OCI-LY7 (cell line): ENCODE measurements at regions not wholly inside any gene's neighbourhood (a gene's known extent, or its start where the extent isn't known, plus 50 kb on each side); places are given as distances from the start of the nearest gene placed in this dataset.

Source experiments
- BruUV-seq: library from RNA; stranded (reverse); fragments of 400-500 nt; replicated peaks from 2 replicates; lab custom pipeline; 2021; lab: Mats Ljungman, UMichigan
- CTCF ChIA-PET: fragments of 300-600 bp; sonication (Branson Sonifier 250); formaldehyde crosslinking; loops from one replicate; lab custom pipeline; 2022; ENCODE audit warnings: antibody characterized with exemption; ENCODE audit not compliant: unreplicated experiment; lab: Charles Lee
- POLR2A ChIA-PET: fragments of 300-600 bp; sonication (Branson Sonifier 250); formaldehyde crosslinking; loops from one replicate; lab custom pipeline; 2022; ENCODE audit warnings: antibody characterized with exemption; lab: Charles Lee
- DNase-seq: peaks from one replicate; pipeline ENCODE4 v3.0.0-alpha.2; 2015; ENCODE audit warnings: low spot score
- H2AFZ ChIP-seq: fragments of 200-600 bp; sonication (generic), shearing (Covaris generic); 2 replicates; pipeline ENCODE4 v1.6.1; 2014; ENCODE audit warnings: mild to moderate bottlenecking, antibody characterized with exemption, low read length, moderate library complexity
- H3K27ac ChIP-seq: fragments of 200-600 bp; sonication (generic); 2 replicates; pipeline ENCODE4 v1.5.1; 2014; ENCODE audit warnings: mixed run types, low read depth, mild to moderate bottlenecking, moderate library complexity, low read length, inconsistent platforms; ENCODE audit not compliant: poor library complexity, severe bottlenecking
- H3K36me3 ChIP-seq: fragments of 200-600 bp; sonication (generic); 2 replicates; pipeline ENCODE4 v1.6.1; 2014; ENCODE audit warnings: mild to moderate bottlenecking, antibody characterized with exemption, low read length, moderate library complexity, mixed read lengths; ENCODE audit not compliant: insufficient read depth
- H3K4me1 ChIP-seq: fragments of 200-600 bp; sonication (generic); 2 replicates; pipeline ENCODE4 v1.5.1; 2014; ENCODE audit warnings: mild to moderate bottlenecking, low read length; ENCODE audit not compliant: insufficient read depth, poor library complexity, severe bottlenecking
- H3K4me2 ChIP-seq: fragments of 200-600 bp; sonication (generic); 2 replicates; pipeline ENCODE4 v1.6.1; 2014; ENCODE audit warnings: mild to moderate bottlenecking, low read length
- H3K4me3 ChIP-seq: fragments of 200-600 bp; sonication (generic); 2 replicates; pipeline ENCODE4 v1.5.1; 2014; ENCODE audit warnings: mild to moderate bottlenecking, low read depth, low read length; ENCODE audit not compliant: poor library complexity, severe bottlenecking
- H3K79me2 ChIP-seq: fragments of 200-600 bp; sonication (generic); 2 replicates; pipeline ENCODE4 v1.6.1; 2016; ENCODE audit warnings: low read depth, mild to moderate bottlenecking, low read length, moderate library complexity, mixed read lengths; ENCODE audit not compliant: insufficient read depth
- H3K9me2 ChIP-seq: fragments of 200-600 bp; sonication (generic); 2 replicates; pipeline ENCODE4 v1.6.1; 2016; ENCODE audit warnings: mild to moderate bottlenecking, low read length, mixed read lengths; ENCODE audit not compliant: insufficient read depth
- H3K9me3 ChIP-seq: fragments of 200-600 bp; sonication (generic); 2 replicates; pipeline ENCODE4 v1.6.1; 2014; ENCODE audit warnings: mild to moderate bottlenecking, mixed run types, low read length, mixed read lengths
- H4K20me1 ChIP-seq: fragments of 200-600 bp; sonication (generic); 2 replicates; pipeline ENCODE4 v1.6.1; 2014; ENCODE audit warnings: mild to moderate bottlenecking, antibody characterized with exemption, low read length, moderate library complexity, mixed read lengths; ENCODE audit not compliant: insufficient read depth
- CTCF ChIP-seq: fragments of 200-600 bp; sonication (generic); conservative IDR thresholded peaks from 2 replicates; pipeline ENCODE4 v1.5.1; 2014; ENCODE audit warnings: mild to moderate bottlenecking, antibody characterized with exemption, low read length, moderate library complexity, mixed read lengths
- EZH2phosphoT487 ChIP-seq: fragments of 200-600 bp; sonication (generic); IDR thresholded peaks from 2 replicates; pipeline ENCODE4 v1.6.1; 2018; ENCODE audit warnings: low read depth, borderline replicate concordance, mild to moderate bottlenecking, mixed run types, antibody characterized with exemption, low read length, moderate library complexity, mixed read lengths
- intact Hi-C: fragments of 100-400 bp; cut with micrococcal nuclease; formaldehyde crosslinking; loops from one replicate; pipeline ENCODE4 v1.10.0; 2022; ENCODE audit not compliant: unreplicated experiment

GRCh38 chr21:27831816-27832569, 865.1 kb upstream of the ADAMTS5 start:
- 0 out of 2 replicates have a peak, but pooled peaks cover 8% of the 10 kb centered on the region for H3K9me3 ChIP-seq
- no peaks in the 10 kb centered on the region for H4K20me1 ChIP-seq
- ChIA-PET POLR2A (no interaction called here), CTCF (no interaction called here)
- no TSS peak for BruUV-seq
- no peak for DNase-seq
- intact Hi-C loops = no loop called here
- TF ChIP-seq EZH2phosphoT487 = no peak
- TF ChIP-seq CTCF = no peak
- H3K4me1 ChIP-seq = no peaks in the 10 kb centered on the region
- H3K27ac ChIP-seq = no peak overlapping the region
- H3K9me2 ChIP-seq = no peaks in the 10 kb centered on the region
- H3K79me2 ChIP-seq = no peaks in the 10 kb centered on the region
- no peak overlapping the region for H2AFZ ChIP-seq
- no peak overlapping the region for H3K4me2 ChIP-seq
- H3K36me3 ChIP-seq = no peaks in the 10 kb centered on the region
- no peak overlapping the region for H3K4me3 ChIP-seq

GRCh38 chr21:27831177-27831576, 864.3 kb upstream of the ADAMTS5 start:
- ChIA-PET CTCF (no interaction called here), POLR2A (no interaction called here)
- Histone ChIP-seq H3K36me3 (no peaks in the 10 kb centered on the region), H2AFZ (no peak overlapping the region), H3K27ac (no peak overlapping the region), H3K4me2 (no peak overlapping the region), H3K79me2 (no peaks in the 10 kb centered on the region), H4K20me1 (no peaks in the 10 kb centered on the region), H3K4me3 (no peak overlapping the region), H3K4me1 (no peaks in the 10 kb centered on the region), H3K9me2 (no peaks in the 10 kb centered on the region), H3K9me3 (0 out of 2 replicates have a peak, but pooled peaks cover 8% of the 10 kb centered on the region)
- intact Hi-C loops = no loop called here
- TF ChIP-seq CTCF (no peak), EZH2phosphoT487 (no peak)
- no TSS peak for BruUV-seq
- DNase-seq = no peak

DNA sequence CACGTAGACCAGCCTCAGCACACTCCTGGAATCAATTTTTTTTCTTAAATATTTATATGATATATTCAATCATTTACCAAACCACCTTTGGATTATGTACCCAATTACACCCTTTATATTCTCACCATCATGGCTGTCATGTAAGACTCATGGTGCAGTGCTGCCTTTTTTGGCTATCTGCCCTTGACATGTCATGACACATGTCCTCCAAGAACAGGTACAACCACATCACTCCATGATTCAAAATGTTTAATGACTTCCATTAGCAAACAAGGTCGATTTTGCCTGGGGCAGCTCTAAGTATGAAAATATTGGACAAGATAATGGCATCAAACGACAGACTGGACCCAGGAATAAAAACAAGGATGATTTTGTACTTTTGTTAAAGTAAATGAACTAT, 861.1 kb upstream of the ADAMTS5 start:
- Histone ChIP-seq H4K20me1 (no peaks in the 10 kb centered on the region), H3K36me3 (no peaks in the 10 kb centered on the region), H3K79me2 (no peaks in the 10 kb centered on the region), H3K9me3 (0 out of 2 replicates have a peak, but pooled peaks cover 4% of the 10 kb centered on the region), H3K4me2 (no peak overlapping the region), H3K9me2 (no peaks in the 10 kb centered on the region), H2AFZ (no peak overlapping the region), H3K27ac (no peak overlapping the region), H3K4me1 (no peaks in the 10 kb centered on the region), H3K4me3 (no peak overlapping the region)
- POLR2A ChIA-PET = interaction anchor here (0.6 kb wide), 1 partner anchor 10 kb away, joined by 4 read pairs; no protein-coding TSS in a partner anchor
- intact Hi-C loops = no loop called here
- TF ChIP-seq CTCF = no peak
- TF ChIP-seq EZH2phosphoT487 = no peak
- CTCF ChIA-PET = no interaction called here
- no TSS peak for BruUV-seq
- DNase-seq = no peak
